ENCODE measurements at regions not wholly inside any gene's neighbourhood (a gene's known extent, or its start where the extent isn't known, plus 50 kb on each side); places are given as distances from the start of the nearest gene placed in this dataset.
"Not testable (repeated sequence)": the region's sequence is repeated elsewhere in the genome, so short reads cannot be mapped to it uniquely, and the experiment has no call there.

GRCh38 chr14:88092529-88092928 is 87.6 kb downstream of the GPR65 start:
- no peak for DNase-seq (ENCODE audit: extremely low read depth, low read depth)
- H3K4me3 ChIP-seq (replicated peaks; ENCODE audit: low read depth, low read length), result no peak overlapping the region
- no peak for TF ChIP-seq CTCF (IDR thresholded peaks at IDR 0.05; ENCODE audit: low read depth, low read length, missing control alignments)

GRCh38 chr14:88095791-88096190 is 90.9 kb downstream of the GPR65 start:
- H3K4me3 ChIP-seq (replicated peaks; ENCODE audit: low read depth, low read length), result no peak overlapping the region
- DNase-seq (ENCODE audit: extremely low read depth, low read depth), result no peak
- TF ChIP-seq CTCF (IDR thresholded peaks at IDR 0.05; ENCODE audit: low read depth, low read length, missing control alignments), result no peak

GRCh38 chr14:88098163-88098562 is 93.2 kb downstream of the GPR65 start:
- H3K4me3 ChIP-seq (replicated peaks; ENCODE audit: low read depth, low read length), result no peak overlapping the region
- no peak for DNase-seq (ENCODE audit: extremely low read depth, low read depth)
- no peak for TF ChIP-seq CTCF (IDR thresholded peaks at IDR 0.05; ENCODE audit: low read depth, low read length, missing control alignments)

- no peak overlapping the region for H3K4me3 ChIP-seq (replicated peaks; ENCODE audit: low read depth, low read length)
- DNase-seq (ENCODE audit: extremely low read depth, low read depth), result no peak
- no peak for TF ChIP-seq CTCF (IDR thresholded peaks at IDR 0.05; ENCODE audit: low read depth, low read length, missing control alignments)
Measured at GRCh38 chr14:88104710-88105109, 99.8 kb downstream of the GPR65 start.

- no peak overlapping the region for H3K4me3 ChIP-seq (replicated peaks; ENCODE audit: low read depth, low read length)
- no peak for TF ChIP-seq CTCF (IDR thresholded peaks at IDR 0.05; ENCODE audit: low read depth, low read length, missing control alignments)
- DNase-seq (ENCODE audit: extremely low read depth, low read depth), result no peak
Measured at GRCh38 chr14:88106377-88106776, 101.4 kb downstream of the GPR65 start.

- DNase-seq (ENCODE audit: extremely low read depth, low read depth); H3K4me3 ChIP-seq (replicated peaks; ENCODE audit: low read depth, low read length): not testable (repeated sequence)
Measured at GRCh38 chr14:88127669-88128068, 122.7 kb downstream of the GPR65 start.

- no peak for TF ChIP-seq CTCF (IDR thresholded peaks at IDR 0.05; ENCODE audit: low read depth, low read length, missing control alignments)
- no peak overlapping the region for H3K4me3 ChIP-seq (replicated peaks; ENCODE audit: low read depth, low read length)
- no peak for DNase-seq (ENCODE audit: extremely low read depth, low read depth)
Measured at GRCh38 chr14:88128816-88129215, 123.9 kb downstream of the GPR65 start.

Measured in HFF-Myc (cell line).